ENCODE measurements at regions not wholly inside any gene's neighbourhood (a gene's known extent, or its start where the extent isn't known, plus 50 kb on each side); places are given as distances from the start of the nearest gene placed in this dataset.
A peak's percentile ranks its signal among the peaks of the same experiment; 100 is the strongest.

GRCh38 chr3:187804120-187804744 lies 59.0 kb upstream of the BCL6 start:
- no peak overlapping the region for H3K27ac ChIP-seq

GRCh38 chr3:187804745-187805121 lies 59.5 kb upstream of the BCL6 start:
- H3K27ac ChIP-seq, result no peak overlapping the region
- TF ChIP-seq ZFX (IDR thresholded peaks at IDR 0.05) (no peak), CTCF (conservative IDR thresholded peaks at IDR 0.05) (no peak)

More at GRCh38 chr3:187804120-187804744, 59.0 kb upstream of the BCL6 start:
- TF ChIP-seq CTCF (conservative IDR thresholded peaks at IDR 0.05), result no peak
- TF ChIP-seq ZFX (IDR thresholded peaks at IDR 0.05), result no peak

GRCh38 chr3:187805774-187806173 lies 60.5 kb upstream of the BCL6 start:
- TF ChIP-seq ZFX (IDR thresholded peaks at IDR 0.05) (no peak), CTCF (conservative IDR thresholded peaks at IDR 0.05) (no peak)

GRCh38 chr3:187807086-187807862 lies 62.0 kb upstream of the BCL6 start:
- peak overlapping the region; percentile 73; the same call in 1 of the 2 replicates for H3K27ac ChIP-seq
- TF ChIP-seq ZFX (IDR thresholded peaks at IDR 0.05) (no peak), CTCF (conservative IDR thresholded peaks at IDR 0.05) (no peak)

More at GRCh38 chr3:187805774-187806173, 60.5 kb upstream of the BCL6 start:
- H3K27ac ChIP-seq, result no peak overlapping the region

GRCh38 chr3:187808527-187808895 lies 63.2 kb upstream of the BCL6 start:
- peak overlapping the region; percentile 73 for H3K27ac ChIP-seq
- no peak for TF ChIP-seq CTCF (conservative IDR thresholded peaks at IDR 0.05)

GRCh38 chr3:187809612-187809991 lies 64.3 kb upstream of the BCL6 start:
- no peak for TF ChIP-seq CTCF (conservative IDR thresholded peaks at IDR 0.05)
- no peak for TF ChIP-seq ZFX (IDR thresholded peaks at IDR 0.05)
- peak overlapping the region; percentile 48 for H3K27ac ChIP-seq

GRCh38 chr3:187810021-187810446 lies 64.8 kb upstream of the BCL6 start:
- H3K27ac ChIP-seq, result peak overlapping the region; percentile 48
- TF ChIP-seq ZFX (IDR thresholded peaks at IDR 0.05) (no peak), CTCF (conservative IDR thresholded peaks at IDR 0.05) (no peak)
